IMR-90 (cell line): ENCODE measurements at regions not wholly inside any gene's neighbourhood (a gene's known extent, or its start where the extent isn't known, plus 50 kb on each side); places are given as distances from the start of the nearest gene placed in this dataset.
A peak's percentile ranks its signal among the peaks of the same experiment; 100 is the strongest.

ENCODE experiments used
- ATAC-seq: fragments of 200-7000 bp; cut with Tn5 transposase; 2 replicates; pipeline ENCODE4 v1.9.1; 2020; ENCODE audit warnings: low read depth, mild to moderate bottlenecking, moderate library complexity
- BruUV-seq: library from RNA; stranded (reverse); fragments of 400-500 nt; replicated peaks from 2 replicates; lab custom pipeline; 2021; lab: Mats Ljungman, UMichigan
- CTCF ChIA-PET: fragments of 300-600 bp; formaldehyde crosslinking; extraction: SDS; loops from one replicate; lab custom pipeline; 2021; ENCODE audit warnings: antibody characterized with exemption; lab: Yijun Ruan, JAX
- POLR2A ChIA-PET: fragments of 300-600 bp; sonication (Branson Sonifier 250); formaldehyde crosslinking; loops from one replicate; lab custom pipeline; 2022; ENCODE audit warnings: antibody characterized with exemption; ENCODE audit not compliant: unreplicated experiment; lab: Charles Lee
- DNase-seq: peaks from one replicate; pipeline ENCODE4 v3.0.0; 2013
- H2AFZ ChIP-seq: replicated peaks from 2 replicates; pipeline ENCODE3; 2013; ENCODE audit warnings: low read length, mild to moderate bottlenecking; ENCODE audit not compliant: poor library complexity
- H2AK5ac ChIP-seq: 2 replicates; pipeline ENCODE4 v1.6.1; 2013; ENCODE audit warnings: low read depth, low read length, inconsistent platforms
- H2AK9ac ChIP-seq: replicated peaks from 2 replicates; pipeline ENCODE3; 2013; ENCODE audit warnings: mild to moderate bottlenecking, low read depth, low read length, moderate library complexity; ENCODE audit not compliant: poor library complexity
- H2BK120ac ChIP-seq: 2 replicates; pipeline ENCODE4 v1.6.1; 2013; ENCODE audit warnings: low read depth, low read length, inconsistent platforms
- H2BK15ac ChIP-seq: 3 replicates; pipeline ENCODE4 v1.6.1; 2013; ENCODE audit warnings: low read depth, low read length, inconsistent platforms
- H2BK20ac ChIP-seq: 2 replicates; pipeline ENCODE4 v1.6.1; 2013; ENCODE audit warnings: low read depth, mild to moderate bottlenecking, inconsistent platforms, low read length, moderate library complexity
- H2BK5ac ChIP-seq: 2 replicates; pipeline ENCODE4 v1.6.1; 2013; ENCODE audit warnings: mild to moderate bottlenecking, low read depth, low read length, inconsistent platforms; ENCODE audit not compliant: poor library complexity, severe bottlenecking
- H3K14ac ChIP-seq: replicated peaks from 2 replicates; pipeline ENCODE4 v1.6.1; 2013; ENCODE audit warnings: low read depth, low read length, inconsistent platforms
- H3K18ac ChIP-seq: 2 replicates; pipeline ENCODE4 v1.6.1; 2013; ENCODE audit warnings: low read depth, low read length, control low read depth
- H3K23ac ChIP-seq: 2 replicates; pipeline ENCODE4 v1.6.1; 2013; ENCODE audit warnings: low read depth, low read length, inconsistent platforms
- H3K27ac ChIP-seq: 2 replicates; pipeline ENCODE4 v1.5.1; 2013; ENCODE audit warnings: mild to moderate bottlenecking, control low read depth, low read length; ENCODE audit not compliant: insufficient read depth
- H3K27me3 ChIP-seq: 2 replicates; pipeline ENCODE4 v1.6.1; 2013; ENCODE audit warnings: low read length; ENCODE audit not compliant: control insufficient read depth, insufficient read depth
- H3K36me3 ChIP-seq: 2 replicates; pipeline ENCODE4 v1.6.1; 2013; ENCODE audit warnings: low read length, mixed read lengths; ENCODE audit not compliant: control insufficient read depth, insufficient read depth
- H3K4ac ChIP-seq: 2 replicates; pipeline ENCODE4 v1.6.1; 2013; ENCODE audit warnings: low read depth, low read length, inconsistent platforms
- H3K4me1 ChIP-seq: 2 replicates; pipeline ENCODE4 v1.6.1; 2013; ENCODE audit warnings: low read length, mixed read lengths; ENCODE audit not compliant: control insufficient read depth, insufficient read depth
- H3K4me2 ChIP-seq: 2 replicates; pipeline ENCODE4 v1.6.1; 2013; ENCODE audit warnings: low read depth, mild to moderate bottlenecking, control low read depth, low read length, moderate library complexity
- H3K4me3 ChIP-seq: 2 replicates; pipeline ENCODE4 v1.5.1; 2013; ENCODE audit warnings: low read depth, mild to moderate bottlenecking, control low read depth, low read length, moderate library complexity; ENCODE audit not compliant: insufficient read depth
- H3K56ac ChIP-seq: 2 replicates; pipeline ENCODE4 v1.6.1; 2013; ENCODE audit warnings: low read length, inconsistent platforms; ENCODE audit not compliant: insufficient read depth; ENCODE audit errors: extremely low read depth
- H3K79me1 ChIP-seq, 2 experiments: 2 replicates each; pipeline ENCODE4 v1.6.1; 2013; ENCODE audit warnings: low read length in 2 of 2, inconsistent platforms in 1 of 2, low read depth in 1 of 2
- H3K9ac ChIP-seq: 2 replicates; pipeline ENCODE4 v1.6.1; 2013; ENCODE audit warnings: low read depth, low read length, control low read depth
- H3K9me1 ChIP-seq: 2 replicates; pipeline ENCODE4 v1.6.1; 2013; ENCODE audit warnings: low read length, inconsistent platforms; ENCODE audit not compliant: insufficient read depth
- H3K9me3 ChIP-seq: 2 replicates; pipeline ENCODE4 v1.6.1; 2013; ENCODE audit warnings: low read length; ENCODE audit not compliant: control insufficient read depth, insufficient read depth
- H4K20me1 ChIP-seq: 2 replicates; pipeline ENCODE4 v1.6.1; 2013; ENCODE audit warnings: low read length, inconsistent platforms; ENCODE audit not compliant: insufficient read depth
- H4K5ac ChIP-seq: 2 replicates; pipeline ENCODE4 v1.6.1; 2013; ENCODE audit warnings: mild to moderate bottlenecking, low read depth, low read length, control low read depth
- H4K8ac ChIP-seq, 2 experiments: 2 replicates each; pipeline ENCODE4 v1.6.1; 2013; ENCODE audit warnings: low read depth in 2 of 2, low read length in 2 of 2, control low read depth in 1 of 2, inconsistent platforms in 1 of 2
- H4K91ac ChIP-seq: 2 replicates; pipeline ENCODE4 v1.6.1; 2013; ENCODE audit warnings: low read depth, low read length, inconsistent platforms; ENCODE audit not compliant: insufficient read depth
- CEBPB ChIP-seq: IDR thresholded peaks from 2 replicates; pipeline ENCODE4 v1.6.1; 2012; ENCODE audit warnings: low read depth, low read length, improper control_type of control experiment
- CTCF ChIP-seq: conservative IDR thresholded peaks from 2 replicates; pipeline ENCODE4 v1.5.1; 2012; ENCODE audit warnings: mild to moderate bottlenecking, low read depth, low read length, improper control_type of control experiment
- USF2 ChIP-seq: fragments of 150-350 bp; IDR thresholded peaks from 2 replicates; pipeline ENCODE4 v1.6.1; 2017; ENCODE audit warnings: mild to moderate bottlenecking, antibody characterized with exemption, low read length, low read depth
- WGBS, 2 experiments: methylation state at CpG; one replicate each; pipeline versions ENCODE4 v1.1.5 to v1.1.7; 2013; ENCODE audit warnings: missing lambda C conversion rate in 2 of 2; ENCODE audit not compliant: insufficient read length in 1 of 2; ENCODE audit errors: extremely low coverage in 2 of 2; 5-methylcytosine and 5-hydroxymethylcytosine counted together
- dilution Hi-C: fragments of 300-500 bp; cut with HindIII; formaldehyde crosslinking; loops from one replicate; pipeline ENCODE4 v1.14.3; 2018; ENCODE audit warnings: low sequenced_read_pairs; ENCODE audit not compliant: unreplicated experiment
- in situ Hi-C: fragments of 300-500 bp; cut with MboI; formaldehyde crosslinking; loops from 3 replicates; pipeline ENCODE4 v1.14.3; 2019; ENCODE audit warnings: low sequenced_read_pairs, inconsistent platforms, mixed read lengths
- intact Hi-C: fragments of 100-400 bp; cut with micrococcal nuclease; formaldehyde crosslinking; loops from 2 replicates; pipeline ENCODE4 v1.10.0; 2022

- H3K9me3 ChIP-seq: no peaks in the 10 kb centered on the region
- no peaks in the 10 kb centered on the region for H3K9me1 ChIP-seq
- intact Hi-C loops: no loop called here
- H3K4ac ChIP-seq: no peak overlapping the region
- H2AK9ac ChIP-seq: no peak overlapping the region
- H3K36me3 ChIP-seq: no peaks in the 10 kb centered on the region
- H3K18ac ChIP-seq: no peak overlapping the region
- in situ Hi-C loops: no loop called here
- no peak overlapping the region for H4K5ac ChIP-seq
- H3K56ac ChIP-seq: no peak overlapping the region
- no peak overlapping the region for H3K27ac ChIP-seq
- BruUV-seq: no TSS peak
- no peaks in the 10 kb centered on the region for H3K79me1 ChIP-seq
- H3K4me3 ChIP-seq: no peak overlapping the region
- WGBS, 2 experiments: no CpG with 5 or more reads among the region's 3 CpGs
- no peak overlapping the region for H2BK15ac ChIP-seq
- H2BK20ac ChIP-seq: no peak overlapping the region
- H4K20me1 ChIP-seq: no peaks in the 10 kb centered on the region
- no peak overlapping the region for H3K4me2 ChIP-seq
- peaks cover 7% of the 10 kb centered on the region for H3K27me3 ChIP-seq
- H3K9ac ChIP-seq: no peak overlapping the region
- no peak overlapping the region for H4K91ac ChIP-seq
- H4K8ac ChIP-seq: no peak overlapping the region
- H3K4me1 ChIP-seq: no peaks in the 10 kb centered on the region
- ChIA-PET CTCF (interaction anchor here (1.6 kb wide), 1 partner anchor 9 kb away, joined by 4 read pairs; no protein-coding TSS in a partner anchor), POLR2A (no interaction called here)
- H2AFZ ChIP-seq: no peak overlapping the region
- no peak overlapping the region for H2BK120ac ChIP-seq
- dilution Hi-C loops: no loop called here
- no peak overlapping the region for H3K23ac ChIP-seq
- H3K14ac ChIP-seq: no peak overlapping the region
- no peak for DNase-seq
- TF ChIP-seq USF2 (no peak), CEBPB (peak; percentile 60), CTCF (no peak)
- ATAC-seq: no peak
- no peak overlapping the region for H2BK5ac ChIP-seq
- H2AK5ac ChIP-seq: no peak overlapping the region
These were observed 288.3 kb upstream of the NR4A3 start for GRCh38 chr9:99533421-99533820.
